ENCODE measurements at regions not wholly inside any gene's neighbourhood (a gene's known extent, or its start where the extent isn't known, plus 50 kb on each side); places are given as distances from the start of the nearest gene placed in this dataset.

- H3K27ac ChIP-seq (ENCODE audit: low read depth in 1 of 2, low read length in 2 of 2), result no peak overlapping the region
- Mint-ChIP-seq H3K4me3 (no peak overlapping the region), H3K36me3 (ENCODE audit: low read depth) (no peaks in the 10 kb centered on the region), H3K4me1 (ENCODE audit: low read depth) (no peaks in the 10 kb centered on the region), H3K27me3 (no peaks in the 10 kb centered on the region), H3K9me3 (no peaks in the 10 kb centered on the region), H3K27ac (no peak overlapping the region)
- H3K4me3 ChIP-seq (ENCODE audit: low read length), result no peak overlapping the region
- CTCF ChIA-PET, result no interaction called here
- POLR2A ChIA-PET, result no interaction called here
- ATAC-seq (ENCODE audit: poor library complexity) (no peak), DNase-seq (no peak)
- H3K9me3 ChIP-seq (ENCODE audit: control insufficient read depth in 1 of 2, insufficient read depth in 1 of 2, low read length in 2 of 2), result peaks cover 0 to 8% of the 10 kb centered on the region in 2 experiments
- H3K4me1 ChIP-seq (ENCODE audit: insufficient read depth, low read length), result no peaks in the 10 kb centered on the region
- intact Hi-C loops (cut with DNase I, micrococcal nuclease), result no loop called here
- H3K27me3 ChIP-seq (ENCODE audit: control insufficient read depth in 1 of 2, insufficient read depth in 2 of 2, low read length in 2 of 2), result no peaks in the 10 kb centered on the region
- H3K36me3 ChIP-seq (ENCODE audit: insufficient read depth, low read length), result no peaks in the 10 kb centered on the region
- TF ChIP-seq CTCF (IDR thresholded peaks at IDR 0.05), result no peak
Measured at GRCh38 chr1:79131626-79132025, 125.1 kb upstream of the ADGRL4 start.

DNA sequence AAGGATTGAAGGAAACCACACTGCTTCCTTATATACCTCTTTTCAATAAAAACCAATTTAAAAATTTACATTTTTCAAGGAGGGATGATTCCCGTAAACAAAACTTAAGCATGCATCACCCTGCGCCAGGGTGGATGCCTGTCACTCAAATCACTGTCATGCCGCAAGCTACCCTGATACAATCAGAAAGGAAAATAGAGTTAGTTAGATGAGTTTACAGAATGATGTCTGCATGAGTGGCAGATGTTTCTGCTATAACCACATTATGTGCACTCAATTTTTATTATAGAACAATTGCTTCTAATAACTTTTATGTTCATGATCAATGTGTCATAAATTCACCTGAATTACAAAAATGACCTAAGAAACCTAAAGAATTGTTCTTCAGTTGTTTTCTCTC is 123.4 kb upstream of the ADGRL4 start:
- Mint-ChIP-seq H3K27me3 (no peaks in the 10 kb centered on the region), H3K4me1 (ENCODE audit: low read depth) (no peaks in the 10 kb centered on the region), H3K4me3 (no peak overlapping the region), H3K27ac (no peak overlapping the region), H3K9me3 (no peaks in the 10 kb centered on the region), H3K36me3 (ENCODE audit: low read depth) (no peaks in the 10 kb centered on the region)
- peaks cover 0 to 4% of the 10 kb centered on the region in 2 experiments for H3K9me3 ChIP-seq (ENCODE audit: control insufficient read depth in 1 of 2, insufficient read depth in 1 of 2, low read length in 2 of 2)
- POLR2A ChIA-PET, result no interaction called here
- no peaks in the 10 kb centered on the region for H3K4me1 ChIP-seq (ENCODE audit: insufficient read depth, low read length)
- no peak overlapping the region for H3K4me3 ChIP-seq (ENCODE audit: low read length)
- no peaks in the 10 kb centered on the region for H3K27me3 ChIP-seq (ENCODE audit: control insufficient read depth in 1 of 2, insufficient read depth in 2 of 2, low read length in 2 of 2)
- no peaks in the 10 kb centered on the region for H3K36me3 ChIP-seq (ENCODE audit: insufficient read depth, low read length)
- no peak overlapping the region for H3K27ac ChIP-seq (ENCODE audit: low read depth in 1 of 2, low read length in 2 of 2)
- DNase-seq (no peak), ATAC-seq (ENCODE audit: poor library complexity) (no peak)
- no peak for TF ChIP-seq CTCF (IDR thresholded peaks at IDR 0.05)
- intact Hi-C loops (cut with DNase I, micrococcal nuclease), result no loop called here
- CTCF ChIA-PET, result no interaction called here

GRCh38 chr1:79128722-79129121 is 122.2 kb upstream of the ADGRL4 start:
- no peak for ATAC-seq (ENCODE audit: poor library complexity)
- ChIA-PET POLR2A (no interaction called here), CTCF (no interaction called here)
- no peaks in the 10 kb centered on the region for H3K27me3 ChIP-seq (ENCODE audit: control insufficient read depth in 1 of 2, insufficient read depth in 2 of 2, low read length in 2 of 2)
- intact Hi-C loops (cut with DNase I, micrococcal nuclease), result no loop called here
- H3K36me3 ChIP-seq (ENCODE audit: insufficient read depth, low read length), result no peaks in the 10 kb centered on the region
- H3K27me3 Mint-ChIP-seq, result no peaks in the 10 kb centered on the region
- DNase-seq, result no peak
- H3K36me3 Mint-ChIP-seq (ENCODE audit: low read depth), result no peaks in the 10 kb centered on the region
- peaks cover 0 to 2% of the 10 kb centered on the region in 2 experiments for H3K9me3 ChIP-seq (ENCODE audit: control insufficient read depth in 1 of 2, insufficient read depth in 1 of 2, low read length in 2 of 2)
- H3K4me1 ChIP-seq (ENCODE audit: insufficient read depth, low read length), result no peaks in the 10 kb centered on the region
- no peak for TF ChIP-seq CTCF (IDR thresholded peaks at IDR 0.05)
- no peak overlapping the region for H3K4me3 ChIP-seq (ENCODE audit: low read length)
- no peaks in the 10 kb centered on the region for H3K4me1 Mint-ChIP-seq (ENCODE audit: low read depth)
- H3K4me3 Mint-ChIP-seq, result no peak overlapping the region
- H3K9me3 Mint-ChIP-seq, result no peaks in the 10 kb centered on the region
- H3K27ac ChIP-seq (ENCODE audit: low read depth in 1 of 2, low read length in 2 of 2), result no peak overlapping the region
- H3K27ac Mint-ChIP-seq, result no peak overlapping the region
